ENCODE measurements at regions not wholly inside any gene's neighbourhood (a gene's known extent, or its start where the extent isn't known, plus 50 kb on each side); places are given as distances from the start of the nearest gene placed in this dataset.
A peak's percentile ranks its signal among the peaks of the same experiment; 100 is the strongest.
"Not testable (repeated sequence)": the region's sequence is repeated elsewhere in the genome, so short reads cannot be mapped to it uniquely, and the experiment has no call there.

- no peaks in the 10 kb centered on the region for H4K20me1 ChIP-seq (ENCODE audit: insufficient read depth, poor library complexity, severe bottlenecking)
- H2AFZ ChIP-seq: no peak overlapping the region
- TF ChIP-seq EZH2 (IDR thresholded peaks at IDR 0.05; ENCODE audit: borderline replicate concordance): no peak
- TF ChIP-seq EZH2phosphoT487 (IDR thresholded peaks at IDR 0.05; ENCODE audit: low read depth, severe bottlenecking, unreplicated experiment): no peak
- TF ChIP-seq CTCF (IDR thresholded peaks at IDR 0.05; ENCODE audit: poor library complexity): no peak
- no peaks in the 10 kb centered on the region for H3K27me3 ChIP-seq
- H3K9me2 ChIP-seq (replicated peaks; ENCODE audit: insufficient read depth): no peaks in the 10 kb centered on the region
- H3K4me3 ChIP-seq: no peak overlapping the region
- no peaks in the 10 kb centered on the region for H3K4me1 ChIP-seq (ENCODE audit: insufficient read depth)
- H3K79me2 ChIP-seq: no peaks in the 10 kb centered on the region
- no peaks in the 10 kb centered on the region for H3K9me3 ChIP-seq (ENCODE audit: low read depth)
- DNase-seq (ENCODE audit: low spot score): no peak
- no peak overlapping the region for H3K27ac ChIP-seq
- no peaks in the 10 kb centered on the region for H3K36me3 ChIP-seq (replicated peaks; ENCODE audit: insufficient read depth, low read depth)
- H3K4me2 ChIP-seq: no peak overlapping the region
Measured at GRCh38 chrX:19212037-19212436, 89.8 kb upstream of the ADGRG2 start.

GRCh38 chrX:19213610-19214152, 91.4 kb upstream of the ADGRG2 start:
- Histone ChIP-seq H2AFZ (no peak overlapping the region), H4K20me1 (ENCODE audit: insufficient read depth, poor library complexity, severe bottlenecking) (no peaks in the 10 kb centered on the region), H3K79me2 (no peaks in the 10 kb centered on the region), H3K4me2 (no peak overlapping the region), H3K36me3 (replicated peaks; ENCODE audit: insufficient read depth, low read depth) (no peaks in the 10 kb centered on the region), H3K4me1 (ENCODE audit: insufficient read depth) (no peaks in the 10 kb centered on the region), H3K4me3 (no peak overlapping the region), H3K27ac (peak overlapping the region; percentile 56), H3K9me2 (replicated peaks; ENCODE audit: insufficient read depth) (no peaks in the 10 kb centered on the region), H3K9me3 (ENCODE audit: low read depth) (no peaks in the 10 kb centered on the region), H3K27me3 (no peaks in the 10 kb centered on the region)
- WGBS (ENCODE audit: low lambda C conversion rate, missing lambda C conversion rate): 78% methylated on average over 1 of the region's 1 CpG
- no peak for DNase-seq (ENCODE audit: low spot score)
- TF ChIP-seq EZH2phosphoT487 (IDR thresholded peaks at IDR 0.05; ENCODE audit: low read depth, severe bottlenecking, unreplicated experiment) (no peak), EZH2 (IDR thresholded peaks at IDR 0.05; ENCODE audit: borderline replicate concordance) (no peak), CTCF (IDR thresholded peaks at IDR 0.05; ENCODE audit: poor library complexity) (no peak)

GRCh38 chrX:19214311-19214710, 92.0 kb upstream of the ADGRG2 start:
- Histone ChIP-seq H3K9me3 (ENCODE audit: low read depth) (no peaks in the 10 kb centered on the region), H2AFZ (no peak overlapping the region), H3K4me1 (ENCODE audit: insufficient read depth) (no peaks in the 10 kb centered on the region), H3K4me2 (no peak overlapping the region), H3K27me3 (no peaks in the 10 kb centered on the region), H3K36me3 (replicated peaks; ENCODE audit: insufficient read depth, low read depth) (no peaks in the 10 kb centered on the region), H4K20me1 (ENCODE audit: insufficient read depth, poor library complexity, severe bottlenecking) (no peaks in the 10 kb centered on the region), H3K27ac (peak overlapping the region; percentile 56), H3K9me2 (replicated peaks; ENCODE audit: insufficient read depth) (no peaks in the 10 kb centered on the region), H3K4me3 (no peak overlapping the region), H3K79me2 (no peaks in the 10 kb centered on the region)
- peak; percentile 23 for DNase-seq (ENCODE audit: low spot score)
- 49% methylated on average over 7 of the region's 7 CpGs for WGBS (ENCODE audit: low lambda C conversion rate, missing lambda C conversion rate)
- TF ChIP-seq EZH2 (IDR thresholded peaks at IDR 0.05; ENCODE audit: borderline replicate concordance) (no peak), EZH2phosphoT487 (IDR thresholded peaks at IDR 0.05; ENCODE audit: low read depth, severe bottlenecking, unreplicated experiment) (no peak), CTCF (IDR thresholded peaks at IDR 0.05; ENCODE audit: poor library complexity) (no peak)

- H2AFZ ChIP-seq: no peak overlapping the region
- no peak overlapping the region for H3K4me3 ChIP-seq
- no peak overlapping the region for H3K4me2 ChIP-seq
- peak; percentile 20 for DNase-seq (ENCODE audit: low spot score)
- no peaks in the 10 kb centered on the region for H4K20me1 ChIP-seq (ENCODE audit: insufficient read depth, poor library complexity, severe bottlenecking)
- H3K4me1 ChIP-seq (ENCODE audit: insufficient read depth): no peaks in the 10 kb centered on the region
- no peaks in the 10 kb centered on the region for H3K9me2 ChIP-seq (replicated peaks; ENCODE audit: insufficient read depth)
- H3K27me3 ChIP-seq: no peaks in the 10 kb centered on the region
- no peaks in the 10 kb centered on the region for H3K36me3 ChIP-seq (replicated peaks; ENCODE audit: insufficient read depth, low read depth)
- H3K79me2 ChIP-seq: no peaks in the 10 kb centered on the region
- H3K27ac ChIP-seq: no peak overlapping the region
- TF ChIP-seq CTCF (IDR thresholded peaks at IDR 0.05; ENCODE audit: poor library complexity) (peak; percentile 32), EZH2 (IDR thresholded peaks at IDR 0.05; ENCODE audit: borderline replicate concordance) (no peak), EZH2phosphoT487 (IDR thresholded peaks at IDR 0.05; ENCODE audit: low read depth, severe bottlenecking, unreplicated experiment) (no peak)
- H3K9me3 ChIP-seq (ENCODE audit: low read depth): no peaks in the 10 kb centered on the region
- WGBS (ENCODE audit: low lambda C conversion rate, missing lambda C conversion rate): 62% methylated on average over 7 of the region's 7 CpGs
Measured at GRCh38 chrX:19225909-19226308, 103.6 kb upstream of the ADGRG2 start.

- not testable (repeated sequence) for H3K36me3 ChIP-seq (replicated peaks; ENCODE audit: insufficient read depth, low read depth); H3K4me1 ChIP-seq (ENCODE audit: insufficient read depth); H3K79me2 ChIP-seq; H2AFZ ChIP-seq; H4K20me1 ChIP-seq (ENCODE audit: insufficient read depth, poor library complexity, severe bottlenecking); H3K4me3 ChIP-seq; H3K9me3 ChIP-seq (ENCODE audit: low read depth); H3K27ac ChIP-seq; DNase-seq (ENCODE audit: low spot score); H3K9me2 ChIP-seq (replicated peaks; ENCODE audit: insufficient read depth); H3K27me3 ChIP-seq; H3K4me2 ChIP-seq
- 78% methylated on average over 4 of the region's 4 CpGs for WGBS (ENCODE audit: low lambda C conversion rate, missing lambda C conversion rate)
Measured at GRCh38 chrX:19229896-19230295, 107.6 kb upstream of the ADGRG2 start.
